K562 (cell line): ENCODE measurements at regions not wholly inside any gene's neighbourhood (a gene's known extent, or its start where the extent isn't known, plus 50 kb on each side); places are given as distances from the start of the nearest gene placed in this dataset.

Experiments used
- ATAC-seq: fragments of 200-7000 bp; cut with Tn5 transposase; 3 replicates; pipeline ENCODE4 v1.9.1; 2020; ENCODE audit warnings: moderate library complexity
- BruUV-seq: library from RNA; stranded (reverse); fragments of 400-500 nt; replicated peaks from 2 replicates; lab custom pipeline; 2021; lab: Mats Ljungman, UMichigan
- CTCF ChIA-PET: fragments of 300-600 bp; formaldehyde crosslinking; extraction: SDS; loops from one replicate; lab custom pipeline; 2021; ENCODE audit warnings: low intra/inter-chr PET ratio; lab: Yijun Ruan, JAX
- POLR2A ChIA-PET: fragments of 300-600, 350-650 bp; sonication (Branson Sonifier 250); formaldehyde crosslinking; extraction: SDS; loops from one replicate; lab custom pipeline; 2021; ENCODE audit warnings: antibody characterized with exemption, inconsistent platforms; lab: Yijun Ruan, JAX
- DNase-seq, 4 experiments: peaks; one replicate each; pipeline versions ENCODE4 v3.0.0 to v3.0.0-alpha.2; 2011 to 2018; ENCODE audit warnings: low spot score in 3 of 4, mixed read lengths in 3 of 4; ENCODE audit errors: extremely low read depth in 1 of 4
- FAIRE-seq: peaks from 2 replicates; lab custom pipeline; 2011; peaks lifted over from hg19 to GRCh38; lab: Jason Lieb, UNC
- H2AFZ ChIP-seq: 2 replicates; pipeline ENCODE4 v1.6.0; 2011; ENCODE audit warnings: low read depth, low read length, control low read depth, inconsistent platforms
- H3K27ac ChIP-seq: fragments of 200-600 bp; 3 replicates; pipeline ENCODE4 v1.8.0; 2011; ENCODE audit warnings: low read depth, mild to moderate bottlenecking, control low read depth, inconsistent platforms, low read length, moderate library complexity, mixed read lengths; ENCODE audit errors: extremely low read depth
- H3K27me3 ChIP-seq, 2 experiments: fragments of 300-600 bp in 1 of 2; 2 replicates in 1 of 2; 3 replicates in 1 of 2; pipeline versions ENCODE4 v1.6.0 to v1.8.0; 2011; ENCODE audit warnings: inconsistent platforms in 2 of 2, low read length in 2 of 2, mild to moderate bottlenecking in 1 of 2, mixed read lengths in 1 of 2, moderate library complexity in 1 of 2; ENCODE audit not compliant: control insufficient read depth in 2 of 2, insufficient read depth in 2 of 2
- H3K36me3 ChIP-seq: fragments of 300-600 bp; 3 replicates; pipeline ENCODE4 v1.8.0; 2011; ENCODE audit warnings: mild to moderate bottlenecking, low read length, inconsistent platforms; ENCODE audit not compliant: control insufficient read depth, insufficient read depth
- H3K4me1 ChIP-seq, 2 experiments: fragments of 200-600 bp in 1 of 2; replicated peaks in 1 of 2; 2 replicates in 1 of 2; 3 replicates in 1 of 2; pipeline versions ENCODE4 v1.5.1 to v1.8.0; 2011; ENCODE audit warnings: inconsistent platforms in 2 of 2, low read length in 2 of 2, mild to moderate bottlenecking in 1 of 2, mixed read lengths in 1 of 2, moderate library complexity in 1 of 2; ENCODE audit not compliant: control insufficient read depth in 2 of 2, insufficient read depth in 2 of 2
- H3K4me2 ChIP-seq: 2 replicates; pipeline ENCODE4 v1.6.1; 2011; ENCODE audit warnings: low read length, control low read depth, inconsistent platforms, mixed read lengths; ENCODE audit not compliant: insufficient read depth
- H3K4me3 ChIP-seq: fragments of 200-600 bp; sonication (generic), shearing (Covaris generic); 2 replicates; pipeline ENCODE4 v1.5.1; 2016; ENCODE audit warnings: control low read depth, inconsistent platforms
- H3K79me2 ChIP-seq: fragments of 200-600 bp; 3 replicates; pipeline ENCODE4 v1.8.0; 2011; ENCODE audit warnings: low read length, inconsistent platforms; ENCODE audit not compliant: control insufficient read depth, insufficient read depth
- H3K9ac ChIP-seq, 2 experiments: 2 replicates each; pipeline versions ENCODE4 v1.6.0 to v1.6.1; 2011; ENCODE audit warnings: low read depth in 2 of 2, low read length in 2 of 2, control low read depth in 1 of 2, inconsistent platforms in 1 of 2, mild to moderate bottlenecking in 1 of 2, mixed read lengths in 1 of 2; ENCODE audit not compliant: insufficient read depth in 1 of 2
- H3K9me1 ChIP-seq: one replicate; pipeline ENCODE4 v1.6.0; 2011; ENCODE audit warnings: inconsistent platforms, mild to moderate bottlenecking, low read length, moderate library complexity; ENCODE audit not compliant: control insufficient read depth, insufficient read depth
- H3K9me3 ChIP-seq: replicated peaks from 2 replicates; pipeline ENCODE4 v1.5.1; 2011; ENCODE audit warnings: low read depth, low read length, inconsistent platforms; ENCODE audit not compliant: control insufficient read depth, insufficient read depth
- H4K20me1 ChIP-seq: replicated peaks from 2 replicates; pipeline ENCODE4 v1.6.1; 2011; ENCODE audit warnings: low read length, inconsistent platforms, mixed read lengths; ENCODE audit not compliant: control insufficient read depth, insufficient read depth
- CCAR2 ChIP-seq: fragments of 200-400 bp; formaldehyde crosslinking; IDR thresholded peaks from 2 replicates; pipeline ENCODE4 v1.6.1; 2017; ENCODE audit warnings: mild to moderate bottlenecking, low read depth, low read length
- CREB3 ChIP-seq: fragments of 450-650 bp; conservative IDR thresholded peaks from 2 replicates; pipeline ENCODE4 v1.6.1; 2016; ENCODE audit warnings: missing genetic modification characterization, low read depth, mild to moderate bottlenecking, missing compliant biosample characterization, moderate library complexity
- MECOM ChIP-seq: fragments of 250-450 bp; sonication (Bioruptor Pico); IDR thresholded peaks from 2 replicates; pipeline ENCODE4 v1.8.0; 2022; ENCODE audit warnings: inconsistent platforms
- NBN ChIP-seq: fragments of 450-650 bp; IDR thresholded peaks from 2 replicates; pipeline ENCODE4 v1.6.1; 2016; ENCODE audit warnings: low read depth, mild to moderate bottlenecking
- NR4A1 ChIP-seq, 2 experiments: fragments of 250-450 bp in 1 of 2; fragments of 450-650 bp in 1 of 2; sonication (Bioruptor Pico) in 1 of 2; IDR thresholded peaks; 2 replicates each; pipeline versions ENCODE4 v1.4.0 to v1.6.1; 2016 to 2020; ENCODE audit warnings: mild to moderate bottlenecking in 2 of 2, missing compliant biosample characterization in 1 of 2, missing genetic modification characterization in 1 of 2, moderate library complexity in 1 of 2
- NRF1 ChIP-seq, 2 experiments: fragments of 450-650 bp; IDR thresholded peaks in 1 of 2; conservative IDR thresholded peaks in 1 of 2; 2 replicates each; pipeline ENCODE4 v1.6.1; 2014; ENCODE audit warnings: mild to moderate bottlenecking in 2 of 2
- NUFIP1 ChIP-seq: fragments of 450-650 bp; IDR thresholded peaks from 2 replicates; pipeline ENCODE4 v1.6.1; 2018; ENCODE audit not compliant: partially characterized antibody
- PHB ChIP-seq: fragments of 250-450 bp; sonication (Bioruptor Pico); IDR thresholded peaks from 2 replicates; pipeline ENCODE4 v1.5.0; 2021
- RFX7 ChIP-seq: fragments of 250-450 bp; sonication (Bioruptor Pico); IDR thresholded peaks from 2 replicates; pipeline ENCODE4 v1.5.1; 2021; ENCODE audit warnings: mild to moderate bottlenecking
- RUNX1 ChIP-seq: sonication (generic); IDR thresholded peaks from 2 replicates; pipeline ENCODE4 v1.6.1; 2016; ENCODE audit warnings: antibody characterized with exemption, low read depth
- SP1 ChIP-seq: sonication (generic); formaldehyde crosslinking; IDR thresholded peaks from 2 replicates; pipeline ENCODE4 v1.8.1; 2022; ENCODE audit warnings: mild to moderate bottlenecking, missing genetic modification reagents
- SRSF1 ChIP-seq: fragments of 200-400 bp; formaldehyde crosslinking; IDR thresholded peaks from 2 replicates; pipeline ENCODE4 v1.6.1; 2017; ENCODE audit warnings: mild to moderate bottlenecking, low read depth, low read length, moderate library complexity
- YY1 ChIP-seq, 3 experiments: IDR thresholded peaks; 2 replicates each; pipeline ENCODE4 v1.6.1; 2011; ENCODE audit warnings: low read length in 2 of 3, mild to moderate bottlenecking in 2 of 3, moderate library complexity in 2 of 3, borderline replicate concordance in 1 of 3, control low read depth in 1 of 3, low read depth in 1 of 3; ENCODE audit not compliant: insufficient read depth in 3 of 3, insufficient replicate concordance in 2 of 3, control insufficient read depth in 1 of 3, insufficient read length in 1 of 3; ENCODE audit errors: extremely low read depth in 1 of 3
- WGBS: fragments of 100-300 bp; shearing (Covaris generic); methylation state at CpG from one replicate; pipeline ENCODE4 v1.1.6; 2016; ENCODE audit warnings: low coverage, mixed read lengths; ENCODE audit not compliant: insufficient coverage; ENCODE audit errors: missing lambda C conversion rate; 5-methylcytosine and 5-hydroxymethylcytosine counted together
- in situ Hi-C: fragments of 300-500 bp; cut with MboI; formaldehyde crosslinking; loops from 4 replicates; pipeline ENCODE4 v1.15.0; 2018; ENCODE audit warnings: inconsistent platforms, mixed read lengths
- intact Hi-C: fragments of 100-400 bp; cut with micrococcal nuclease; formaldehyde crosslinking; loops from 2 replicates; pipeline ENCODE4 v1.14.2; 2022
- TF ChIP-seq, protein P1 (sequence below): fragments of 450-650 bp; formaldehyde crosslinking; IDR thresholded peaks from 2 replicates; pipeline ENCODE4 v1.4.0; 2020; ENCODE audit warnings: mild to moderate bottlenecking, moderate library complexity

- WGBS: 6% methylated on average over 2 of the region's 2 CpGs
- H3K9me3 ChIP-seq: 0 out of 2 replicates have a peak, but pooled peaks cover 2% of the 10 kb centered on the region
- no peaks in the 10 kb centered on the region for H3K9me1 ChIP-seq
- no peak overlapping the region for H2AFZ ChIP-seq
- in situ Hi-C loops: no loop called here
- POLR2A ChIA-PET: no interaction called here
- TF ChIP-seq CREB3 (tag): no peak
- intact Hi-C loops: no loop called here
- no peak for DNase-seq
- H4K20me1 ChIP-seq: no peaks in the 10 kb centered on the region
- H3K4me3 ChIP-seq: no peak overlapping the region
- no peak overlapping the region for H3K9ac ChIP-seq
- ATAC-seq: no peak
- no peaks in the 10 kb centered on the region for H3K27me3 ChIP-seq
- FAIRE-seq: no peak
- no peak overlapping the region for H3K4me2 ChIP-seq
- no peak overlapping the region for H3K27ac ChIP-seq
- no TSS peak for BruUV-seq
- CTCF ChIA-PET: no interaction called here
- H3K79me2 ChIP-seq: no peaks in the 10 kb centered on the region
- no peaks in the 10 kb centered on the region for H3K36me3 ChIP-seq
- H3K4me1 ChIP-seq: no peaks in the 10 kb centered on the region
These were observed 54.2 kb upstream of the GRID2 start for GRCh38 chr4:92249541-92249940.

- Histone ChIP-seq H3K27ac (no peak overlapping the region), H3K9me3 (0 out of 2 replicates have a peak, but pooled peaks cover 2% of the 10 kb centered on the region), H3K9ac (no peak overlapping the region), H3K9me1 (no peaks in the 10 kb centered on the region), H3K4me3 (no peak overlapping the region), H3K79me2 (no peaks in the 10 kb centered on the region), H3K4me1 (no peaks in the 10 kb centered on the region), H2AFZ (no peak overlapping the region), H3K4me2 (no peak overlapping the region), H3K36me3 (no peaks in the 10 kb centered on the region), H4K20me1 (no peaks in the 10 kb centered on the region), H3K27me3 (no peaks in the 10 kb centered on the region)
- ChIA-PET CTCF (no interaction called here), POLR2A (no interaction called here)
- no peak for DNase-seq
- no peak for ATAC-seq
- BruUV-seq: no TSS peak
- 0% methylated on average over 1 of the region's 1 CpG for WGBS
- intact Hi-C loops: no loop called here
- in situ Hi-C loops: no loop called here
- FAIRE-seq: no peak
- TF ChIP-seq, protein P1, sequence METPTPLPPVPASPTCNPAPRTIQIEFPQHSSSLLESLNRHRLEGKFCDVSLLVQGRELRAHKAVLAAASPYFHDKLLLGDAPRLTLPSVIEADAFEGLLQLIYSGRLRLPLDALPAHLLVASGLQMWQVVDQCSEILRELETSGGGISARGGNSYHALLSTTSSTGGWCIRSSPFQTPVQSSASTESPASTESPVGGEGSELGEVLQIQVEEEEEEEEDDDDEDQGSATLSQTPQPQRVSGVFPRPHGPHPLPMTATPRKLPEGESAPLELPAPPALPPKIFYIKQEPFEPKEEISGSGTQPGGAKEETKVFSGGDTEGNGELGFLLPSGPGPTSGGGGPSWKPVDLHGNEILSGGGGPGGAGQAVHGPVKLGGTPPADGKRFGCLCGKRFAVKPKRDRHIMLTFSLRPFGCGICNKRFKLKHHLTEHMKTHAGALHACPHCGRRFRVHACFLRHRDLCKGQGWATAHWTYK (CRISPR knock-in tag): no peak
- TF ChIP-seq SP1 (CRISPR knock-in tag) (no peak), RFX7 (CRISPR knock-in tag) (no peak), NR4A1 (CRISPR knock-in tag; IDR thresholded peaks at IDR 0.05) (no peak), NR4A1 (tag; IDR thresholded peaks at IDR 0.05) (no peak), NBN (no peak), MECOM (no peak), RUNX1 (no peak), CCAR2 (no peak), SRSF1 (no peak), NRF1 (conservative IDR thresholded peaks at IDR 0.05 in 1 of 2, IDR thresholded peaks at IDR 0.05 in 1 of 2) (no peak), PHB (CRISPR knock-in tag) (no peak), NUFIP1 (no peak), YY1 (IDR thresholded peaks at IDR 0.05; ENCODE audit: borderline replicate concordance in 1 of 3, control insufficient read depth in 1 of 3, extremely low read depth in 1 of 3, insufficient read depth in 3 of 3, insufficient read length in 1 of 3, insufficient replicate concordance in 2 of 3, low read depth in 1 of 3, low read length in 2 of 3) (no peak)
These were observed 52.1 kb upstream of the GRID2 start for GRCh38 chr4:92251711-92252110.
